ENCODE measurements at regions not wholly inside any gene's neighbourhood (a gene's known extent, or its start where the extent isn't known, plus 50 kb on each side); places are given as distances from the start of the nearest gene placed in this dataset.
A peak's percentile ranks its signal among the peaks of the same experiment; 100 is the strongest.

DNA sequence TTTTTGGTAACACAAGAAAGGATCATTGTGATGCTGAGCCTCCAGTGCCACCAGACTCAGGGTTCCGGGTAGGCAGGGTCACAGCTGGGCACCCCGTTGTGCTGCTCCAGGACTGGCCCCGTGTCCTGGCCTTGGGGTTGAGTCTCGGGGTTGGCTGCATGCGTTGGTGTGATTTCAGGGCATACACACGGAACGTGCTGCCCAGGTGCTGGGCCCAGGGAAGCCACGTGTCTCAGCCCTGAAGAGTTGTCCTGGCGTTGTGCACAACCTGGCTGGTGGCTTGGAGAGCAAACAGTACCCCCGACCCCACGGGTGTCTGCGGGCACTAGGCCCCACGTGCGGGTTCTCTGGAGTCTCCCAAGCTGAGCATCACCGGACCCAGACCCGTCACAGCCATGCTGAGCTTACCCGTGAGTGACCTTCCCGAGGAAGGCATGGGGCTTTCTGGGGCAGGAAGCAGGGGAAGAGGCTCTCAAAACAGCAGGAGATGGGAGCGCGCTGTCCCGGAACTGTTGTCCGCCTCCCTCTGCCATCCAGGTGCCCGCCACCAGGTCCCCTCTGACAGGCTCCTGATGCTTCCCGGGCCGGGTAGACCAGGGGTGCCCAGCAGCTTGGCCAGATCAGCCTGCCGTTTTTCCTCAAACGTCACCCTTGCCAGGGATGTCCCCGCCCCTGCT lies 66.1 kb upstream of the ENPP6 start:
- Mint-ChIP-seq H3K36me3 (ENCODE audit: insufficient read depth, unreplicated experiment) (no peaks in the 10 kb centered on the region), H3K4me1 (ENCODE audit: insufficient read depth, unreplicated experiment) (no peaks in the 10 kb centered on the region), H3K27ac (ENCODE audit: low read depth, unreplicated experiment) (no peak overlapping the region), H3K4me3 (ENCODE audit: unreplicated experiment) (no peak overlapping the region), H3K9me3 (ENCODE audit: unreplicated experiment) (no peaks in the 10 kb centered on the region), H3K27me3 (ENCODE audit: insufficient read depth, unreplicated experiment) (no peaks in the 10 kb centered on the region)
- TF ChIP-seq, protein P1, sequence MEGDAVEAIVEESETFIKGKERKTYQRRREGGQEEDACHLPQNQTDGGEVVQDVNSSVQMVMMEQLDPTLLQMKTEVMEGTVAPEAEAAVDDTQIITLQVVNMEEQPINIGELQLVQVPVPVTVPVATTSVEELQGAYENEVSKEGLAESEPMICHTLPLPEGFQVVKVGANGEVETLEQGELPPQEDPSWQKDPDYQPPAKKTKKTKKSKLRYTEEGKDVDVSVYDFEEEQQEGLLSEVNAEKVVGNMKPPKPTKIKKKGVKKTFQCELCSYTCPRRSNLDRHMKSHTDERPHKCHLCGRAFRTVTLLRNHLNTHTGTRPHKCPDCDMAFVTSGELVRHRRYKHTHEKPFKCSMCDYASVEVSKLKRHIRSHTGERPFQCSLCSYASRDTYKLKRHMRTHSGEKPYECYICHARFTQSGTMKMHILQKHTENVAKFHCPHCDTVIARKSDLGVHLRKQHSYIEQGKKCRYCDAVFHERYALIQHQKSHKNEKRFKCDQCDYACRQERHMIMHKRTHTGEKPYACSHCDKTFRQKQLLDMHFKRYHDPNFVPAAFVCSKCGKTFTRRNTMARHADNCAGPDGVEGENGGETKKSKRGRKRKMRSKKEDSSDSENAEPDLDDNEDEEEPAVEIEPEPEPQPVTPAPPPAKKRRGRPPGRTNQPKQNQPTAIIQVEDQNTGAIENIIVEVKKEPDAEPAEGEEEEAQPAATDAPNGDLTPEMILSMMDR (IDR thresholded peaks at IDR 0.05; ENCODE audit: unreplicated experiment), result no peak
- CTCF ChIA-PET, result interaction anchor here (0.6 to 1.5 kb wide), 6 partner anchors 10 to 1755 kb away, joined by 3 read pairs; no protein-coding TSS in a partner anchor
- intact Hi-C loops (cut with micrococcal nuclease), result loop anchor here (2.0 kb wide), 1 partner anchor 15 kb away; no protein-coding TSS in a partner anchor
- POLR2A ChIA-PET, result interaction anchor here (0.6 to 1.8 kb wide), 5 partner anchors 8 to 254 kb away, joined by 3 to 6 read pairs (median 3); no protein-coding TSS in a partner anchor
- BruUV-seq (replicated peaks), result no TSS peak
- DNase-seq (ENCODE audit: unreplicated experiment), result no peak

DNA sequence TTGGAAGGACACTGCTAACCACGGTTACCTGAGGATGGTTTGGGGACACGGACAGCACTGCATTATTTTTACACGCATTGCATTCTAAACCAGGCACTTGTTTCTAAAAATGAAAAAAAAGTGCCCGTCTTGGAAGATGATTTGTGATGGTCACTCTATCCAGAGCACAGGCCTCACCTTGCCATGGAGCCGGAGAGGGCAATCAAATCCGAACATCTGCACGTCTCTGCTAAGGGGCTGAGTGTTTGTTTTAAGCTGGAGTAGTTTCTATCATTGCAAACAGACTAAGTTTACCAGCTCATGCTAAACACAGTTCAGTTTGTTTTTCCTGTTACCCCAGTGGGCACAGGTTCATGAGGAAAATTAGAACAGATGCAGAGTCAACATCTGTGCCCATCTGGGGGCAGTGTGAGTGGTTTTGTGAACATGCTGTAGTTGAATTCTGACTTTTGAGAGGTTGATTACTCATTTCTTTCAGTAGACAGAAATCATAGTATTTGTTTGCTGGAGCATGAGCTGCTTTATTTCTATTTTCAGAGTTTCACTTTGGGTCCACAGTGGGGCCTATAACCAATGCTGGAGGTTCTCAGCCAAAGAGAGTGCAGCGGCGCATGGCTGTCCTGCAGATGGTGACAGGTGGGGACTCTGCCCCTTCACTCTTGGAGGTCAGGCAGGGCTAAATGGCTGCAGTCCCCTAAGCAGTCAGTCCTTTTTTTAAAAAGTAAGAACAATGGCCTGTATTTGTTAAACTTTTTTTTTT lies 65.4 kb upstream of the ENPP6 start:
- H3K9me3 Mint-ChIP-seq (ENCODE audit: unreplicated experiment), result no peaks in the 10 kb centered on the region
- CTCF ChIA-PET, result interaction anchor here (0.6 to 4.4 kb wide), 4 partner anchors 14 to 1755 kb away, joined by 3 to 34 read pairs (median 3); no protein-coding TSS in a partner anchor
- no peak overlapping the region for H3K4me3 Mint-ChIP-seq (ENCODE audit: unreplicated experiment)
- no peaks in the 10 kb centered on the region for H3K4me1 Mint-ChIP-seq (ENCODE audit: insufficient read depth, unreplicated experiment)
- H3K36me3 Mint-ChIP-seq (ENCODE audit: insufficient read depth, unreplicated experiment), result no peaks in the 10 kb centered on the region
- H3K27me3 Mint-ChIP-seq (ENCODE audit: insufficient read depth, unreplicated experiment), result no peaks in the 10 kb centered on the region
- intact Hi-C loops (cut with micrococcal nuclease), result loop anchor here (1.0 to 2.0 kb wide), 2 partner anchors 14 to 117 kb away; no protein-coding TSS in a partner anchor
- TF ChIP-seq, protein P1 (IDR thresholded peaks at IDR 0.05; ENCODE audit: unreplicated experiment), result no peak
- H3K27ac Mint-ChIP-seq (ENCODE audit: low read depth, unreplicated experiment), result no peak overlapping the region
- POLR2A ChIA-PET, result interaction anchor here (0.6 to 1.8 kb wide), 6 partner anchors 9 to 254 kb away, joined by 3 to 5 read pairs (median 3); partner anchors contain the start of gene IRF2
- BruUV-seq (replicated peaks), result no TSS peak
- no peak for DNase-seq (ENCODE audit: unreplicated experiment)

DNA sequence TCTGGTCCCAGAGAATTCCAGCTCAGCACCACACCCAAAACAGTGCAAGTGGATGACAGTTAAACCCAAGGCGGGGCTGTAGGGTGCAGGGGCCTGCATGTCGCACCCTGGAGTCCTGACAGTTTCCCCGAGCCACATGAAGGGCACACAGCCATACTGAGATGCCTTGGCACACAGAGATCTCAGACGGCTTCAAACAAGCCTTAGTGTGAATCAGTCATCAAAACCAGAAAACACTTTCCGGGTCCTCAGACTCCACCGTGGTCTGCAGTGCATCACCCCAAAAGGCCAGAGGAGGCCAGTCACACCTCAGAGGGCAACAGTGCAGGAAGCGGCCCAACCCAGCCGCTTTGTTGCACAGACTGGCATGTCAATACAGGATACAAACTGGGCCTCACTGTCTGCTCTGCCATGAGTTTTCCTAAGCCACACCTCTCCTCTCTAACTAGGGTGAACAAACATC lies 64.6 kb upstream of the ENPP6 start:
- DNase-seq (ENCODE audit: unreplicated experiment), result peak; percentile 47
- no peak overlapping the region for H3K4me3 Mint-ChIP-seq (ENCODE audit: unreplicated experiment)
- TF ChIP-seq, protein P1 (IDR thresholded peaks at IDR 0.05; ENCODE audit: unreplicated experiment), result no peak
- H3K4me1 Mint-ChIP-seq (ENCODE audit: insufficient read depth, unreplicated experiment), result no peaks in the 10 kb centered on the region
- no peak overlapping the region for H3K27ac Mint-ChIP-seq (ENCODE audit: low read depth, unreplicated experiment)
- intact Hi-C loops (cut with micrococcal nuclease), result loop anchor here (1.0 to 2.0 kb wide), 2 partner anchors 13 to 118 kb away; no protein-coding TSS in a partner anchor
- H3K36me3 Mint-ChIP-seq (ENCODE audit: insufficient read depth, unreplicated experiment), result no peaks in the 10 kb centered on the region
- H3K27me3 Mint-ChIP-seq (ENCODE audit: insufficient read depth, unreplicated experiment), result no peaks in the 10 kb centered on the region
- ChIA-PET CTCF (interaction anchor here (0.8 to 4.4 kb wide), 2 partner anchors 17 to 250 kb away, joined by 4 to 34 read pairs; no protein-coding TSS in a partner anchor), POLR2A (interaction anchor here (0.6 to 1.6 kb wide), 4 partner anchors 171 to 255 kb away, joined by 3 to 5 read pairs (median 3); partner anchors contain the start of gene IRF2)
- BruUV-seq (replicated peaks), result no TSS peak
- no peaks in the 10 kb centered on the region for H3K9me3 Mint-ChIP-seq (ENCODE audit: unreplicated experiment)

All from MCF 10A (cell line).